ENCODE measurements at regions not wholly inside any gene's neighbourhood (a gene's known extent, or its start where the extent isn't known, plus 50 kb on each side); places are given as distances from the start of the nearest gene placed in this dataset.

DNA sequence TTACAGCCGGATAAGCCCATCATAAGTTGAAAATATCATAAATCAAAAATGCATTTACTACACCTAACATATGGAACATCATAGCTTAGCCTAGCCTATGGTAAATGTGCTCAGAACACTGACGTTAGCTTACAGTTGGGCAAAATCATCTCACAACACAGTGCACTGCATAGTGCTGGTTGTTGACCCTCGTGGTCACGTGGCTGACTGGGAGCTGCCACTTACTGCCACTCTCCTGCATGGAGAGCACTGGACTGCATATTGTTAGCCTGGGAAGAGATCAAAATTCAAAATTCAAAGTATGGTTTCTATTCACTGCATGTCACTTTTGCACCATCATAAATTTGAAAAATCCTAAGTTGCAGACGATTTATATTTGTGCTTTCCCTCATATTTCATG, 94.0 kb upstream of the CACNA2D3 start:
- ChIA-PET CTCF (no interaction called here), POLR2A (no interaction called here)
- TF ChIP-seq, protein P1, sequence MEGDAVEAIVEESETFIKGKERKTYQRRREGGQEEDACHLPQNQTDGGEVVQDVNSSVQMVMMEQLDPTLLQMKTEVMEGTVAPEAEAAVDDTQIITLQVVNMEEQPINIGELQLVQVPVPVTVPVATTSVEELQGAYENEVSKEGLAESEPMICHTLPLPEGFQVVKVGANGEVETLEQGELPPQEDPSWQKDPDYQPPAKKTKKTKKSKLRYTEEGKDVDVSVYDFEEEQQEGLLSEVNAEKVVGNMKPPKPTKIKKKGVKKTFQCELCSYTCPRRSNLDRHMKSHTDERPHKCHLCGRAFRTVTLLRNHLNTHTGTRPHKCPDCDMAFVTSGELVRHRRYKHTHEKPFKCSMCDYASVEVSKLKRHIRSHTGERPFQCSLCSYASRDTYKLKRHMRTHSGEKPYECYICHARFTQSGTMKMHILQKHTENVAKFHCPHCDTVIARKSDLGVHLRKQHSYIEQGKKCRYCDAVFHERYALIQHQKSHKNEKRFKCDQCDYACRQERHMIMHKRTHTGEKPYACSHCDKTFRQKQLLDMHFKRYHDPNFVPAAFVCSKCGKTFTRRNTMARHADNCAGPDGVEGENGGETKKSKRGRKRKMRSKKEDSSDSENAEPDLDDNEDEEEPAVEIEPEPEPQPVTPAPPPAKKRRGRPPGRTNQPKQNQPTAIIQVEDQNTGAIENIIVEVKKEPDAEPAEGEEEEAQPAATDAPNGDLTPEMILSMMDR (IDR thresholded peaks at IDR 0.05) = no peak
- H3K27me3 Mint-ChIP-seq = no peaks in the 10 kb centered on the region
- no peak for ATAC-seq (ENCODE audit: poor library complexity)
- no peaks in the 10 kb centered on the region for H3K9me3 Mint-ChIP-seq
- no peaks in the 10 kb centered on the region for H3K4me1 Mint-ChIP-seq (ENCODE audit: low read depth)
- H3K27ac ChIP-seq (ENCODE audit: low read depth in 1 of 2, low read length in 2 of 2) = no peak overlapping the region
- intact Hi-C loops (cut with DNase I, micrococcal nuclease) = no loop called here
- H3K9me3 ChIP-seq (ENCODE audit: control insufficient read depth in 1 of 2, insufficient read depth in 1 of 2, low read length in 2 of 2) = peaks cover 0 to under 1% of the 10 kb centered on the region in 2 experiments
- no peak overlapping the region for H3K27ac Mint-ChIP-seq
- H3K4me3 Mint-ChIP-seq = no peak overlapping the region
- no peak for DNase-seq
- H3K36me3 ChIP-seq (ENCODE audit: insufficient read depth, low read length) = no peaks in the 10 kb centered on the region
- no peaks in the 10 kb centered on the region for H3K36me3 Mint-ChIP-seq (ENCODE audit: low read depth)
- no peak overlapping the region for H3K4me3 ChIP-seq (ENCODE audit: low read length)
- no peaks in the 10 kb centered on the region for H3K27me3 ChIP-seq (ENCODE audit: control insufficient read depth in 1 of 2, insufficient read depth in 2 of 2, low read length in 2 of 2)
- no peaks in the 10 kb centered on the region for H3K4me1 ChIP-seq (ENCODE audit: insufficient read depth, low read length)

GRCh38 chr3:54026543-54026942, 95.8 kb upstream of the CACNA2D3 start:
- no peak overlapping the region for H3K4me3 Mint-ChIP-seq

DNA sequence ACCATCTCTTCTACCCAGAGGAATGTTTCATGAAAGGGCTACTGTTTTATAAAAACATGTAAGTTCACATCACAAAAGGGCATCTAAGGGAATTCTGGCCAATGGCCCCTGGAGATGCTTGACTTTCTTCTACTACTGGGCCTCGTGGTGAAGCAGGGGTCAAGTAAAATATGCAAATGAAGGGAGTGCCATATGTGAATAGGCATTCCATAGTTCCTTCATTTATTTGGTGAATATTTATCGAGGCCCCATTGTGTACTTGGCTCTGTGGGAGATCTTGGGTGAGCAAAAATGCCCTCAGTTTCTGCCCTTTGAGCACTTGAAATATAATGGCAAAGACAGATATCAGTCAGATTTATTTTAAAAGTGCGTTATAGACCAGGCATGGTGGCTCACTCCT, 101.3 kb upstream of the CACNA2D3 start:
- Histone ChIP-seq H3K27ac (ENCODE audit: low read depth in 1 of 2, low read length in 2 of 2) (no peak overlapping the region), H3K9me3 (ENCODE audit: control insufficient read depth in 1 of 2, insufficient read depth in 1 of 2, low read length in 2 of 2) (peaks cover 9 to 11% of the 10 kb centered on the region in 2 experiments), H3K27me3 (ENCODE audit: control insufficient read depth in 1 of 2, insufficient read depth in 2 of 2, low read length in 2 of 2) (no peaks in the 10 kb centered on the region), H3K4me3 (ENCODE audit: low read length) (no peak overlapping the region), H3K4me1 (ENCODE audit: insufficient read depth, low read length) (no peaks in the 10 kb centered on the region), H3K36me3 (ENCODE audit: insufficient read depth, low read length) (no peaks in the 10 kb centered on the region)
- DNase-seq (no peak), ATAC-seq (ENCODE audit: poor library complexity) (no peak)
- H3K27me3 Mint-ChIP-seq = peaks cover 7% of the 10 kb centered on the region
- intact Hi-C loops (cut with DNase I, micrococcal nuclease) = no loop called here
- no peak overlapping the region for H3K4me3 Mint-ChIP-seq
- TF ChIP-seq, protein P1 (IDR thresholded peaks at IDR 0.05) = no peak
- H3K9me3 Mint-ChIP-seq = peaks cover 2% of the 10 kb centered on the region
- no peaks in the 10 kb centered on the region for H3K4me1 Mint-ChIP-seq (ENCODE audit: low read depth)
- ChIA-PET CTCF (no interaction called here), POLR2A (no interaction called here)
- H3K27ac Mint-ChIP-seq = no peak overlapping the region
- H3K36me3 Mint-ChIP-seq (ENCODE audit: low read depth) = no peaks in the 10 kb centered on the region

More at GRCh38 chr3:54026543-54026942, 95.8 kb upstream of the CACNA2D3 start:
- no peaks in the 10 kb centered on the region for H3K9me3 ChIP-seq (ENCODE audit: control insufficient read depth in 1 of 2, insufficient read depth in 1 of 2, low read length in 2 of 2)
- no peaks in the 10 kb centered on the region for H3K36me3 Mint-ChIP-seq (ENCODE audit: low read depth)
- ATAC-seq (ENCODE audit: poor library complexity) (no peak), DNase-seq (no peak)
- POLR2A ChIA-PET = no interaction called here
- no peak overlapping the region for H3K27ac Mint-ChIP-seq
- no peaks in the 10 kb centered on the region for H3K36me3 ChIP-seq (ENCODE audit: insufficient read depth, low read length)
- H3K4me1 ChIP-seq (ENCODE audit: insufficient read depth, low read length) = no peaks in the 10 kb centered on the region
- intact Hi-C loops (cut with DNase I, micrococcal nuclease) = no loop called here
- H3K27me3 Mint-ChIP-seq = peaks cover 7% of the 10 kb centered on the region
- H3K4me1 Mint-ChIP-seq (ENCODE audit: low read depth) = no peaks in the 10 kb centered on the region
- no peak overlapping the region for H3K4me3 ChIP-seq (ENCODE audit: low read length)
- TF ChIP-seq, protein P1 (IDR thresholded peaks at IDR 0.05) = no peak
- no peaks in the 10 kb centered on the region for H3K27me3 ChIP-seq (ENCODE audit: control insufficient read depth in 1 of 2, insufficient read depth in 2 of 2, low read length in 2 of 2)
- CTCF ChIA-PET = no interaction called here
- H3K27ac ChIP-seq (ENCODE audit: low read depth in 1 of 2, low read length in 2 of 2) = no peak overlapping the region
- H3K9me3 Mint-ChIP-seq = no peaks in the 10 kb centered on the region

All from CD4-positive, alpha-beta T cell (primary cell).